ENCODE measurements at regions not wholly inside any gene's neighbourhood (a gene's known extent, or its start where the extent isn't known, plus 50 kb on each side); places are given as distances from the start of the nearest gene placed in this dataset.

DNA sequence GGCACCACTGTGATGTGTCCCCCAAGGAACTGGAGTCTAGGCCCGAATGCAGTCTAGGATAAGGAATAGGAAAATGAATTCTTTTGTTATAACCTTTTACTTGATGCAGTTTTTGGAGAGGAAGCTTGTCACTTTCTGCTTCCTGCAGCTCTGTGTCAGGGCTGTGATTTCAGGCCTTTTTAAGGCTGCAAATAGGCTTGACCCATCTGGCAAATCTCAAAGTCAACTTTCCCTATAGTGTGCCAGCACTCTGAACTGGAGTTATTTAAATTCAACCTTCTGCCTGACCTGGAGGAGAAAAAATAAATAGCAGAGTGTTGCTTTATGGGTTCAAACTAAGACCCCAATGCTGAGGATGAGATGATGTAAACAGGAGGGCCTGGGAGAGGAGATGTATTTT lies 51.8 kb upstream of the CEP83 start:
- TF ChIP-seq TAF1 (IDR thresholded peaks at IDR 0.05; ENCODE audit: borderline replicate concordance, low read depth, low read length) = no peak
- TF ChIP-seq, protein P1, sequence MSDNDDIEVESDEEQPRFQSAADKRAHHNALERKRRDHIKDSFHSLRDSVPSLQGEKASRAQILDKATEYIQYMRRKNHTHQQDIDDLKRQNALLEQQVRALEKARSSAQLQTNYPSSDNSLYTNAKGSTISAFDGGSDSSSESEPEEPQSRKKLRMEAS (IDR thresholded peaks at IDR 0.05; ENCODE audit: low read depth, low read length) = no peak
- TF ChIP-seq RCOR1 (conservative IDR thresholded peaks at IDR 0.05; ENCODE audit: low read depth, low read length) = no peak
- TF ChIP-seq, protein P2, sequence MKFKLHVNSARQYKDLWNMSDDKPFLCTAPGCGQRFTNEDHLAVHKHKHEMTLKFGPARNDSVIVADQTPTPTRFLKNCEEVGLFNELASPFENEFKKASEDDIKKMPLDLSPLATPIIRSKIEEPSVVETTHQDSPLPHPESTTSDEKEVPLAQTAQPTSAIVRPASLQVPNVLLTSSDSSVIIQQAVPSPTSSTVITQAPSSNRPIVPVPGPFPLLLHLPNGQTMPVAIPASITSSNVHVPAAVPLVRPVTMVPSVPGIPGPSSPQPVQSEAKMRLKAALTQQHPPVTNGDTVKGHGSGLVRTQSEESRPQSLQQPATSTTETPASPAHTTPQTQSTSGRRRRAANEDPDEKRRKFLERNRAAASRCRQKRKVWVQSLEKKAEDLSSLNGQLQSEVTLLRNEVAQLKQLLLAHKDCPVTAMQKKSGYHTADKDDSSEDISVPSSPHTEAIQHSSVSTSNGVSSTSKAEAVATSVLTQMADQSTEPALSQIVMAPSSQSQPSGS (IDR thresholded peaks at IDR 0.05; ENCODE audit: low read length) = no peak
- TF ChIP-seq, protein P3, sequence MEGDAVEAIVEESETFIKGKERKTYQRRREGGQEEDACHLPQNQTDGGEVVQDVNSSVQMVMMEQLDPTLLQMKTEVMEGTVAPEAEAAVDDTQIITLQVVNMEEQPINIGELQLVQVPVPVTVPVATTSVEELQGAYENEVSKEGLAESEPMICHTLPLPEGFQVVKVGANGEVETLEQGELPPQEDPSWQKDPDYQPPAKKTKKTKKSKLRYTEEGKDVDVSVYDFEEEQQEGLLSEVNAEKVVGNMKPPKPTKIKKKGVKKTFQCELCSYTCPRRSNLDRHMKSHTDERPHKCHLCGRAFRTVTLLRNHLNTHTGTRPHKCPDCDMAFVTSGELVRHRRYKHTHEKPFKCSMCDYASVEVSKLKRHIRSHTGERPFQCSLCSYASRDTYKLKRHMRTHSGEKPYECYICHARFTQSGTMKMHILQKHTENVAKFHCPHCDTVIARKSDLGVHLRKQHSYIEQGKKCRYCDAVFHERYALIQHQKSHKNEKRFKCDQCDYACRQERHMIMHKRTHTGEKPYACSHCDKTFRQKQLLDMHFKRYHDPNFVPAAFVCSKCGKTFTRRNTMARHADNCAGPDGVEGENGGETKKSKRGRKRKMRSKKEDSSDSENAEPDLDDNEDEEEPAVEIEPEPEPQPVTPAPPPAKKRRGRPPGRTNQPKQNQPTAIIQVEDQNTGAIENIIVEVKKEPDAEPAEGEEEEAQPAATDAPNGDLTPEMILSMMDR (IDR thresholded peaks at IDR 0.05 in 2 of 3, conservative IDR thresholded peaks at IDR 0.05 in 1 of 3; ENCODE audit: control insufficient read depth in 2 of 3, extremely low read depth in 1 of 3, insufficient read depth in 1 of 3, low read depth in 3 of 3, low read length in 3 of 3) = no peak
- no peak for TF ChIP-seq RBBP5 (conservative IDR thresholded peaks at IDR 0.05)
- TF ChIP-seq JUND (IDR thresholded peaks at IDR 0.05; ENCODE audit: low read depth, low read length) = no peak
- no peak for TF ChIP-seq POLR2AphosphoS5 (IDR thresholded peaks at IDR 0.05; ENCODE audit: low read length)
- TF ChIP-seq POLR2A (IDR thresholded peaks at IDR 0.05; ENCODE audit: low read depth, low read length) = no peak
- TF ChIP-seq, protein P4, sequence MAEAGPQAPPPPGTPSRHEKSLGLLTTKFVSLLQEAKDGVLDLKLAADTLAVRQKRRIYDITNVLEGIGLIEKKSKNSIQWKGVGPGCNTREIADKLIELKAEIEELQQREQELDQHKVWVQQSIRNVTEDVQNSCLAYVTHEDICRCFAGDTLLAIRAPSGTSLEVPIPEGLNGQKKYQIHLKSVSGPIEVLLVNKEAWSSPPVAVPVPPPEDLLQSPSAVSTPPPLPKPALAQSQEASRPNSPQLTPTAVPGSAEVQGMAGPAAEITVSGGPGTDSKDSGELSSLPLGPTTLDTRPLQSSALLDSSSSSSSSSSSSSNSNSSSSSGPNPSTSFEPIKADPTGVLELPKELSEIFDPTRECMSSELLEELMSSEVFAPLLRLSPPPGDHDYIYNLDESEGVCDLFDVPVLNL (IDR thresholded peaks at IDR 0.05; ENCODE audit: low read depth, low read length) = no peak
- TF ChIP-seq SMC3 (IDR thresholded peaks at IDR 0.05; ENCODE audit: borderline replicate concordance, low read length) = no peak

All from GM12878 (cell line).